ENCODE measurements at regions not wholly inside any gene's neighbourhood (a gene's known extent, or its start where the extent isn't known, plus 50 kb on each side); places are given as distances from the start of the nearest gene placed in this dataset.
"Not testable (repeated sequence)": the region's sequence is repeated elsewhere in the genome, so short reads cannot be mapped to it uniquely, and the experiment has no call there.

DNA sequence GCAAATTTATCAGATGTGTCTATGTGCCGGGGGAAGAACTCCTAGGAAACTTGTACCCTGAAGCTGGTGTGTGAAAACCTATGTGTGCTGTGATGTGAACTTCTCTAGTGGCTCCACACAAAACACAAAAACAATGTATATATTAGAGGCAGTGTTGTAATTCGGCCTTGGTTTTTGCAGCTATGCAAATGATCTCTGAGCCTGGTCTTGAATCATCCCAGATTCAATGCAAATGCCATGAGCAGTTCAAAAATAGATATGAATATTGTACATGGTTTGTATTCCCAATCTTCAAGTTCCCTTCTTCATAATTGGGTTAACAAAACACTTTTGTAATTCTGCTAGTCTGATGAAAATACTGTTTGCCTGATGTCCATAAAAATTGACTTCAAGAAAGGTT, 152.6 kb downstream of the MFSD1 start:
- Histone ChIP-seq H3K4me1 (ENCODE audit: control insufficient read depth, insufficient read depth, low read length) (no peaks in the 10 kb centered on the region), H3K9ac (ENCODE audit: extremely low read depth, low read length, poor library complexity, severe bottlenecking) (no peak overlapping the region), H3K9me3 (ENCODE audit: control insufficient read depth, low read length) (no peaks in the 10 kb centered on the region), H3K36me3 (ENCODE audit: control insufficient read depth, insufficient read depth, low read length) (no peaks in the 10 kb centered on the region), H3K4me3 (ENCODE audit: low read length) (no peak overlapping the region), H3K27ac (ENCODE audit: low read depth, low read length) (no peak overlapping the region), H3K27me3 (ENCODE audit: control insufficient read depth, insufficient read depth, low read length, poor library complexity, severe bottlenecking) (no peaks in the 10 kb centered on the region)
- Mint-ChIP-seq H3K4me3 (no peak overlapping the region), H3K9me3 (peaks cover 1% of the 10 kb centered on the region), H3K27ac (no peak overlapping the region), H3K36me3 (ENCODE audit: low read depth) (no peaks in the 10 kb centered on the region), H3K4me1 (peaks cover 14% of the 10 kb centered on the region), H3K27me3 (ENCODE audit: insufficient read depth) (peaks cover 2% of the 10 kb centered on the region)
- no peak for DNase-seq
- 85% methylated on average over 2 of the region's 2 CpGs; no CpG with 5 or more reads in 1 of the 2 experiments for WGBS, 2 experiments (ENCODE audit: insufficient coverage in 1 of 2, insufficient read length in 1 of 2)
- TF ChIP-seq, protein P1, sequence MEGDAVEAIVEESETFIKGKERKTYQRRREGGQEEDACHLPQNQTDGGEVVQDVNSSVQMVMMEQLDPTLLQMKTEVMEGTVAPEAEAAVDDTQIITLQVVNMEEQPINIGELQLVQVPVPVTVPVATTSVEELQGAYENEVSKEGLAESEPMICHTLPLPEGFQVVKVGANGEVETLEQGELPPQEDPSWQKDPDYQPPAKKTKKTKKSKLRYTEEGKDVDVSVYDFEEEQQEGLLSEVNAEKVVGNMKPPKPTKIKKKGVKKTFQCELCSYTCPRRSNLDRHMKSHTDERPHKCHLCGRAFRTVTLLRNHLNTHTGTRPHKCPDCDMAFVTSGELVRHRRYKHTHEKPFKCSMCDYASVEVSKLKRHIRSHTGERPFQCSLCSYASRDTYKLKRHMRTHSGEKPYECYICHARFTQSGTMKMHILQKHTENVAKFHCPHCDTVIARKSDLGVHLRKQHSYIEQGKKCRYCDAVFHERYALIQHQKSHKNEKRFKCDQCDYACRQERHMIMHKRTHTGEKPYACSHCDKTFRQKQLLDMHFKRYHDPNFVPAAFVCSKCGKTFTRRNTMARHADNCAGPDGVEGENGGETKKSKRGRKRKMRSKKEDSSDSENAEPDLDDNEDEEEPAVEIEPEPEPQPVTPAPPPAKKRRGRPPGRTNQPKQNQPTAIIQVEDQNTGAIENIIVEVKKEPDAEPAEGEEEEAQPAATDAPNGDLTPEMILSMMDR (conservative IDR thresholded peaks at IDR 0.05), result no peak

DNA sequence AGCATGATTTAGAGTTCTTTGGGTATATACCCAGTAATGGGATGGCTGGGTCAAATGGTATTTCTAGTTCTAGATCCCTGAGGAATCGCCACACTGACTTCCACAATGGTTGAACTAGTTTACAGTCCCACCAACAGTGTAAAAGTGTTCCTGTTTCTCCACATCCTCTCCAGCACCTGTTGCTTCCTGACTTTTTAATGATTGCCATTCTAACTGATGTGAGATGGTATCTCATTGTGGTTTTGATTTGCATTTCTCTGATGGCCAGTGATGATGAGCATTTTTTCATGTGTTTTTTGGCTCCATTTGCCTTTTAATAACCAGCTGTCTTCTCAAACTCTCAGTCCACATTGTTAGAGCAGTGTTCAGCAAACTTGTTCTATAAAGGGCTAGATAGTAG, 155.9 kb downstream of the MFSD1 start:
- not testable (repeated sequence) for H3K36me3 Mint-ChIP-seq (ENCODE audit: low read depth); H3K9me3 Mint-ChIP-seq; H3K9ac ChIP-seq (ENCODE audit: extremely low read depth, low read length, poor library complexity, severe bottlenecking); H3K27ac ChIP-seq (ENCODE audit: low read depth, low read length); H3K27me3 Mint-ChIP-seq (ENCODE audit: insufficient read depth); H3K9me3 ChIP-seq (ENCODE audit: control insufficient read depth, low read length); H3K4me1 ChIP-seq (ENCODE audit: control insufficient read depth, insufficient read depth, low read length); DNase-seq; H3K27me3 ChIP-seq (ENCODE audit: control insufficient read depth, insufficient read depth, low read length, poor library complexity, severe bottlenecking); H3K27ac Mint-ChIP-seq; H3K4me3 ChIP-seq (ENCODE audit: low read length); H3K4me3 Mint-ChIP-seq; H3K36me3 ChIP-seq (ENCODE audit: control insufficient read depth, insufficient read depth, low read length)
- peaks cover 12% of the 10 kb centered on the region for H3K4me1 Mint-ChIP-seq
- WGBS, 2 experiments (ENCODE audit: insufficient coverage in 1 of 2, insufficient read length in 1 of 2), result no CpG with 5 or more reads among the region's 1 CpG

DNA sequence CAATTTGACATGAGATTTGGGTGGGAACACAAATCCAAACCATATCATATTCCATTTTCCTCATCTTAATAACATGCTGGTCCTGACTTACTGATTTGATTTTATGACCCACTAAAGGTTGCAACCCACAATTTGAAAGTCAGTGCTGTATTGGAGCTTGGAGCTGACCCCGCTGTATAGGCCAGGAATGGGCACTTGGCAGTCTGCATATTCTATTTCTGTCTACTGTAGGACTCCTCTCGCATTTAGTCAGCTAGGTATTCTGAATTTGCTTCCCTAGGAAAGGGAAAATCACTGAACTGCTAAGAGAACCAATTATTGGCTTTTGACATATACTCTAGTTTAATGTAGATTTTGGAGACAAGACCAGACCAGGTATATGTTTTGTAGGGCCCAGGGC, 157.0 kb downstream of the MFSD1 start:
- Histone ChIP-seq H3K4me1 (ENCODE audit: control insufficient read depth, insufficient read depth, low read length) (no peaks in the 10 kb centered on the region), H3K9ac (ENCODE audit: extremely low read depth, low read length, poor library complexity, severe bottlenecking) (no peak overlapping the region), H3K27me3 (ENCODE audit: control insufficient read depth, insufficient read depth, low read length, poor library complexity, severe bottlenecking) (no peaks in the 10 kb centered on the region), H3K9me3 (ENCODE audit: control insufficient read depth, low read length) (no peaks in the 10 kb centered on the region), H3K4me3 (ENCODE audit: low read length) (no peak overlapping the region), H3K27ac (ENCODE audit: low read depth, low read length) (no peak overlapping the region), H3K36me3 (ENCODE audit: control insufficient read depth, insufficient read depth, low read length) (no peaks in the 10 kb centered on the region)
- DNase-seq, result no peak
- H3K9me3 Mint-ChIP-seq, result peaks cover 1% of the 10 kb centered on the region
- TF ChIP-seq, protein P1 (conservative IDR thresholded peaks at IDR 0.05), result no peak
- no peaks in the 10 kb centered on the region for H3K36me3 Mint-ChIP-seq (ENCODE audit: low read depth)
- peaks cover 2% of the 10 kb centered on the region for H3K27me3 Mint-ChIP-seq (ENCODE audit: insufficient read depth)
- peaks cover 12% of the 10 kb centered on the region for H3K4me1 Mint-ChIP-seq
- 94% methylated on average over 2 of the region's 2 CpGs; no CpG with 5 or more reads in 1 of the 2 experiments for WGBS, 2 experiments (ENCODE audit: insufficient coverage in 1 of 2, insufficient read length in 1 of 2)
- H3K4me3 Mint-ChIP-seq, result no peak overlapping the region
- no peak overlapping the region for H3K27ac Mint-ChIP-seq

DNA sequence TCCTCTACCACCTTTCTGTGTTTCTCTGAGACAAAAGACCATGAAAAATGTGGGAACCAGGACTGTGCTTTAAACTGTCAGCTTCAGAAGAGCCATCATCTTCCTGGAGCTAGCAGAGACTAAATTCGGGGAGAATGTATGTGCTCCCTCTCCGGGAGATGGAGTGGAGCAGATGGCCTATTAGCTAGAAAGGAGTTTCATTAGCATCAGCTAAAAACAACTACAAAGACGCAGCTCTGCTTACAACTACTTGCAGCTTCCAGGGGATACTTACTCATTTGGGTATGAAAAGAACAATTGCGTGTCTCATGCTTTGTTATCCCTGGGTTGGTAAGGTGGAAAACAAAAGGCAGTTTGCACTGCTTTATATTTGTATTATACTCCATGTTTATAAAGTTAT, 159.6 kb downstream of the MFSD1 start:
- Mint-ChIP-seq H3K4me3 (no peak overlapping the region), H3K9me3 (peaks cover 3% of the 10 kb centered on the region), H3K27ac (no peak overlapping the region), H3K36me3 (ENCODE audit: low read depth) (no peaks in the 10 kb centered on the region), H3K27me3 (ENCODE audit: insufficient read depth) (peaks cover 2% of the 10 kb centered on the region), H3K4me1 (peaks cover 3% of the 10 kb centered on the region)
- no peak overlapping the region for H3K27ac ChIP-seq (ENCODE audit: low read depth, low read length)
- H3K4me1 ChIP-seq (ENCODE audit: control insufficient read depth, insufficient read depth, low read length), result no peaks in the 10 kb centered on the region
- peaks cover 5% of the 10 kb centered on the region for H3K9me3 ChIP-seq (ENCODE audit: control insufficient read depth, low read length)
- no peak overlapping the region for H3K9ac ChIP-seq (ENCODE audit: extremely low read depth, low read length, poor library complexity, severe bottlenecking)
- no peaks in the 10 kb centered on the region for H3K36me3 ChIP-seq (ENCODE audit: control insufficient read depth, insufficient read depth, low read length)
- H3K27me3 ChIP-seq (ENCODE audit: control insufficient read depth, insufficient read depth, low read length, poor library complexity, severe bottlenecking), result no peaks in the 10 kb centered on the region
- no peak overlapping the region for H3K4me3 ChIP-seq (ENCODE audit: low read length)
- TF ChIP-seq, protein P1 (conservative IDR thresholded peaks at IDR 0.05), result no peak
- DNase-seq, result no peak
- 60 to 69% methylated on average over 1 to 4 of the region's 4 CpGs for WGBS, 2 experiments (ENCODE audit: insufficient coverage in 1 of 2, insufficient read length in 1 of 2)

Data from endodermal cell (in vitro differentiated cells).